ENCODE measurements at regions not wholly inside any gene's neighbourhood (a gene's known extent, or its start where the extent isn't known, plus 50 kb on each side); places are given as distances from the start of the nearest gene placed in this dataset.

DNA sequence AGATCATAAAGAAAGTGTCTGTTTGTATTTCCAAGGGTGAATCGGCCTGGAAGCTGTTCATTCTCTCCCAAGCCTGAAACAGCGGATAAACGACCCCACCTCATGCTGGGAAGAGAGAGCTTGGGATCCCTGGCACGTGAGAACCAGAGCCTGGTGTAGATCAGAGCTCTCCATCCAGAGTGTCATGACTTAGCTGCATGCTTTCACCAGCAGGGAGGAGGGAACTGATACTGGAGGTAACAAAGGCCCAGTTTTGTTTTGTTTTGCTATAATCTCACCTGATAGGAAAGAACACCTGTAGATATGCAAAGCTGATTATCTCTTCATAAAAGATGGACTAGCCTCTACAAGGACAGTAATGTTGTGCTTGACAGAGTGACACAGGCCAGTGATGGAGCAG, 236.6 kb downstream of the POM121L12 start:
- TF ChIP-seq, protein P1, sequence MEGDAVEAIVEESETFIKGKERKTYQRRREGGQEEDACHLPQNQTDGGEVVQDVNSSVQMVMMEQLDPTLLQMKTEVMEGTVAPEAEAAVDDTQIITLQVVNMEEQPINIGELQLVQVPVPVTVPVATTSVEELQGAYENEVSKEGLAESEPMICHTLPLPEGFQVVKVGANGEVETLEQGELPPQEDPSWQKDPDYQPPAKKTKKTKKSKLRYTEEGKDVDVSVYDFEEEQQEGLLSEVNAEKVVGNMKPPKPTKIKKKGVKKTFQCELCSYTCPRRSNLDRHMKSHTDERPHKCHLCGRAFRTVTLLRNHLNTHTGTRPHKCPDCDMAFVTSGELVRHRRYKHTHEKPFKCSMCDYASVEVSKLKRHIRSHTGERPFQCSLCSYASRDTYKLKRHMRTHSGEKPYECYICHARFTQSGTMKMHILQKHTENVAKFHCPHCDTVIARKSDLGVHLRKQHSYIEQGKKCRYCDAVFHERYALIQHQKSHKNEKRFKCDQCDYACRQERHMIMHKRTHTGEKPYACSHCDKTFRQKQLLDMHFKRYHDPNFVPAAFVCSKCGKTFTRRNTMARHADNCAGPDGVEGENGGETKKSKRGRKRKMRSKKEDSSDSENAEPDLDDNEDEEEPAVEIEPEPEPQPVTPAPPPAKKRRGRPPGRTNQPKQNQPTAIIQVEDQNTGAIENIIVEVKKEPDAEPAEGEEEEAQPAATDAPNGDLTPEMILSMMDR (IDR thresholded peaks at IDR 0.05; ENCODE audit: borderline replicate concordance, control extremely low read depth, extremely low read depth, insufficient read depth, missing control alignments): no peak
- in situ Hi-C loops (cut with MboI; ENCODE audit: low sequenced_read_pairs, unreplicated experiment): no loop called here
- DNase-seq (ENCODE audit: low spot score): no peak

DNA sequence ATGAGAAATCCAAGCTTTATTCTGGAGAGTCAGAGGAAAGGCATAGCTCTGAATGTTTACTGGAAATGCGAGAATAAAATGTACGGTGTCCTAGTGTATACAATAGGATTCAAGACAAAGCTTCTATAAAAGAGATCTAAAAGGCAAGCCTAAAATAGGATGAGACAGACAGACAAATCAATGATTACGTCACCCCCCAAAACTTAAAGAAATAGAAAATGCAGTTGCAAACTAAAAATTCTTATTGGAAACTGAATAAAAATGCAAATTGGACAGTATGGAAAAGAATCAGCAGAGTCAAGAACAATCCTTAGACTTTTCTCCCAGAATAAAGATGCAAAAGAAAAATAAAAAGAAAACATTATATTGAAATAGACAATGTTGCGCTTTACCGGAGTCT, 245.9 kb downstream of the POM121L12 start:
- in situ Hi-C loops (cut with MboI; ENCODE audit: low sequenced_read_pairs, unreplicated experiment): no loop called here
- TF ChIP-seq, protein P1 (IDR thresholded peaks at IDR 0.05; ENCODE audit: borderline replicate concordance, control extremely low read depth, extremely low read depth, insufficient read depth, missing control alignments): no peak
- no peak for DNase-seq (ENCODE audit: low spot score)

DNA sequence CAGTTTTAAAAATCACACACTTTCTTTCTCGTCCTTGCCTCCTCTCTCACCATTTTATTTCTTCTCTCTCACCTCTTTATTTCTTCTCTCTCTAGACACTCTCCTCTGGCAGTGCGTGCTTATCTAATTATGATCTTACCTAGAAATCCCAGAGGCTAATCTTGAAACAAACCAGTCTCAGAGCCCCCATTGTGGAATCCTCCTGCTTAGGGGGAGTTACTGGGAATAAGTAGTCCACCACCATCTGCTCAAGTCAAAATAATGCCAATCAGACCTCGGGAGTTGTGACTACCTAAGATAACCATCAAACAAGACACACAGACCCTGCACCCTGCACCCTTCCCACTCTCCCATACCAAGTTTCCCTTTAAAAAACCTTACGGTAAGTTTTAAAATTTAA, 256.9 kb downstream of the POM121L12 start:
- TF ChIP-seq, protein P1 (IDR thresholded peaks at IDR 0.05; ENCODE audit: borderline replicate concordance, control extremely low read depth, extremely low read depth, insufficient read depth, missing control alignments): no peak
- DNase-seq (ENCODE audit: low spot score): no peak
- in situ Hi-C loops (cut with MboI; ENCODE audit: low sequenced_read_pairs, unreplicated experiment): no loop called here

DNA sequence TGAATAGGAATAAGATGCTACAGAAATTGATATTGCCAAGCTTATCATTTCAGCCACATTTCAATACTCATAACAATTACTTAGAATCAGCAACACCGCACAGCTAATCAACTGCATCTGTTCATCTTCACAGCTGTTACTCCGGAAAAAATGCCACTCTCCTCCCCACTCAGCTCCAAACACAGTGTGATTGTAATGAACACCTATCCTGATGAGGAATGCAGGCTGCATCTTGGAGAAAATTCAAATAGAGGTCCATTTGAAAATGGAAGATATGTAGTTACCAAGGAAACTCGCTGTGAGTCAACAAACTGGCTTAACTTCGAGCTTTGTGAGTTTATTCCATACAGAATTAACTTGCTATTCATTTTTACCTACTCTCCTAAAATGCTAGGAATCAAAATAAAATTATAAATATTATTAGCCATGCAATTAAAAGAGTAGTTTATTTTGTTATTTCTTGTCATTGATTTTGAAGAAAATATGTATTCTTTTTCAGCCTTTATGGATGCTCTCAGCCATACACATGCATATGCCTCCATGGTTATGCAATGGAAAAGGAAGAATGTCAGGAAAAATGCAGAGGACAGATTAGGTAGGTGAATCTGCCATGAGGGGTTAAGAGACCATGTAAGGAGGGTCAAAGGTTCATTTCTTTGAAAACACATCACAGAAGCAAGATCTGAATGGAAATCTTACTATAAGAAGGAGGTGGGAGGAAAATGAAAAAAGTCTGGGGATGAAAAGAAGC, 267.2 kb downstream of the POM121L12 start:
- in situ Hi-C loops (cut with MboI; ENCODE audit: low sequenced_read_pairs, unreplicated experiment): no loop called here
- DNase-seq (ENCODE audit: low spot score): no peak

DNA sequence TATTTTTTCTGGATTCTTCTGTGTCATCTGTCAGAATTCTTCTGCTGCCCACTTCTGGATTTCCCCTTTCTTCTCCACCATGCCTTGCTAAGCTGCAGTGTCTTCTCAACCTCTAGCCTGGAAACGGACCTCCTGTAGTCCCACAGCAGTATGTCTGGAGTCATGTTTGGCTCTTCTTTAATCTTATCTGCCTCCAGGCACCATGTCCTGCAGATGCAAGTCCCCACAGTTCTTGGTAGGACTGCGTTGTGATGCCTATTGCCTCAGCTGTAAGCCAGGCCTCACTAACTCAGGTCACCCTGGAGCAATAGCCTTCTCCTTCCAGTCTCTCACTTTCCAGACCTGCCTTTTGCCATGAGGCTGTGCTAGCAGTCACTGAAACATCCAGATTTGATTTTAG, 268.3 kb downstream of the POM121L12 start:
- TF ChIP-seq, protein P1 (IDR thresholded peaks at IDR 0.05; ENCODE audit: borderline replicate concordance, control extremely low read depth, extremely low read depth, insufficient read depth, missing control alignments): no peak
- no peak for DNase-seq (ENCODE audit: low spot score)
- in situ Hi-C loops (cut with MboI; ENCODE audit: low sequenced_read_pairs, unreplicated experiment): no loop called here

More for the DNA sequence above, 267.2 kb downstream of the POM121L12 start:
- TF ChIP-seq, protein P1 (IDR thresholded peaks at IDR 0.05; ENCODE audit: borderline replicate concordance, control extremely low read depth, extremely low read depth, insufficient read depth, missing control alignments): no peak

DNA sequence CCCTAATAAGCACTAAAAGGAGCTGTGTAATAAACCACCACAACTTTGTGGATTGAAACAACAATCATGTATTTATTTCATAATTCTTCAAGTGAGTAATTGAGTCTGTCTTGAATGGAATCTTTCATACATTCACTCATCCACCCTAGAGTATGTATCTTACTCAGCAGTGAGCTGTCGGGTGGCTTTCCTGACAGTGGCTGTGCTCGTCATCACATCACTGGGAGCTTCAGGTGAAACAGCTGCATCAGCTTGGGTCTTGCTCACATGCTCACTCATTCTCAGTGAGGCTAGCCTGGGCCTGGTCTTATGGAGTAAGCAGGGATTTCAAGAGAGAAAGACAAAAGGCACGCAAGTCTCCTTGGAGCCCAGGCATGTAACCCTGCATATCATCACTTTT, 271.4 kb downstream of the POM121L12 start:
- in situ Hi-C loops (cut with MboI; ENCODE audit: low sequenced_read_pairs, unreplicated experiment): no loop called here
- DNase-seq (ENCODE audit: low spot score): no peak
- TF ChIP-seq, protein P1 (IDR thresholded peaks at IDR 0.05; ENCODE audit: borderline replicate concordance, control extremely low read depth, extremely low read depth, insufficient read depth, missing control alignments): no peak

All from GM13976 (cell line).